Fibroblast of mammary gland (primary cell): ENCODE measurements at regions not wholly inside any gene's neighbourhood (a gene's known extent, or its start where the extent isn't known, plus 50 kb on each side); places are given as distances from the start of the nearest gene placed in this dataset.

Experiments used
- DNase-seq: peaks from one replicate; pipeline ENCODE4 v3.0.0-alpha.2; 2010; ENCODE audit warnings: low read depth
- H3K4me3 ChIP-seq: 2 replicates; pipeline ENCODE4 v1.5.1; 2011; ENCODE audit warnings: low read depth, mild to moderate bottlenecking, low read length, moderate library complexity; ENCODE audit not compliant: control insufficient read depth
- TF ChIP-seq, protein P1 (sequence below): conservative IDR thresholded peaks from 2 replicates; pipeline ENCODE4 v1.5.1; 2011; ENCODE audit warnings: low read depth, low read length, inconsistent platforms; ENCODE audit not compliant: control insufficient read depth, insufficient read depth

DNA sequence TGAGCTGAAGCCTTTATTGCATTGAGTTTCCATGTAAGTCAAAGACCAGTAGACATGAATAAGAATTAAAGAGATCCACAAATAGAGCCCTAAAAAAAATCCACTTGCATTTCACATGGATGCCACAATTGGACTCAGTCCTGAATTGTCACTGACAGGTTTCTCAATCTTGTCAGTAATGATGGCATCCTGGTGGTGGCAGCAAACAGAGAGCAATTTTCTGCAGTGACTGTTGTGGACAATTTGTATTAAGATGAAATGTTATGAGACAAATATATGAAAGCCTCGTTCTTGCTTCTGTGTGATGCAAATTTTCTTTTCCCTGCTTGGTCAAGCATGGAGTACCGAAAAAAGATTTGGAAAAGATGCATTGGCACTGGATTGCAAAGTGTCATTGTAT lies 278.9 kb downstream of the SAMD5 start:
- H3K4me3 ChIP-seq, result no peak overlapping the region
- TF ChIP-seq, protein P1, sequence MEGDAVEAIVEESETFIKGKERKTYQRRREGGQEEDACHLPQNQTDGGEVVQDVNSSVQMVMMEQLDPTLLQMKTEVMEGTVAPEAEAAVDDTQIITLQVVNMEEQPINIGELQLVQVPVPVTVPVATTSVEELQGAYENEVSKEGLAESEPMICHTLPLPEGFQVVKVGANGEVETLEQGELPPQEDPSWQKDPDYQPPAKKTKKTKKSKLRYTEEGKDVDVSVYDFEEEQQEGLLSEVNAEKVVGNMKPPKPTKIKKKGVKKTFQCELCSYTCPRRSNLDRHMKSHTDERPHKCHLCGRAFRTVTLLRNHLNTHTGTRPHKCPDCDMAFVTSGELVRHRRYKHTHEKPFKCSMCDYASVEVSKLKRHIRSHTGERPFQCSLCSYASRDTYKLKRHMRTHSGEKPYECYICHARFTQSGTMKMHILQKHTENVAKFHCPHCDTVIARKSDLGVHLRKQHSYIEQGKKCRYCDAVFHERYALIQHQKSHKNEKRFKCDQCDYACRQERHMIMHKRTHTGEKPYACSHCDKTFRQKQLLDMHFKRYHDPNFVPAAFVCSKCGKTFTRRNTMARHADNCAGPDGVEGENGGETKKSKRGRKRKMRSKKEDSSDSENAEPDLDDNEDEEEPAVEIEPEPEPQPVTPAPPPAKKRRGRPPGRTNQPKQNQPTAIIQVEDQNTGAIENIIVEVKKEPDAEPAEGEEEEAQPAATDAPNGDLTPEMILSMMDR, result no peak
- DNase-seq, result no peak

DNA sequence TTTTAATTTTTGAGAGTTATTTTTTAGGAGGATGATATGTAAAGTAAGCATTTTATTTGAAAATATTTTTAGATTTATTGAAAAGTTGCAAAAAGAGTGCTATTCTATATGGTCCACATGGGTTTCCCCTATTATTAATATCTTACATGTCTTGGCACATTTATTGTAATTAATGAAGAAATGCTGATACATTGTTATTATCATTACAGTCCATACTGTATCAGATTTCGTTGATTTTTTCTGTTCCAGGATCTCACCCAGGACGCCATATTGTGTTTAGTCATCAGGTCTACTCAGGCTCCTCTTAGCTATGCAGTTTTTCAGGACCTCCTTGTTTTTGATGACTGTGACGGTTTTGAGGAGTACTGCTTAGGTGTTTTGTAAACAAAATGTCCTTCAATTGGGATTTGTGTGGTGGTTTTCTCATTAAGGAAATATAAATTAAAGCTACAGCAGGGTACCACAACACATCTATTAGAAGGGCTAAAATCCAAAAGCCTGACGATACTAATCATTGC lies 281.0 kb downstream of the SAMD5 start:
- TF ChIP-seq, protein P1, result no peak
- no peak for DNase-seq
- H3K4me3 ChIP-seq, result no peak overlapping the region

DNA sequence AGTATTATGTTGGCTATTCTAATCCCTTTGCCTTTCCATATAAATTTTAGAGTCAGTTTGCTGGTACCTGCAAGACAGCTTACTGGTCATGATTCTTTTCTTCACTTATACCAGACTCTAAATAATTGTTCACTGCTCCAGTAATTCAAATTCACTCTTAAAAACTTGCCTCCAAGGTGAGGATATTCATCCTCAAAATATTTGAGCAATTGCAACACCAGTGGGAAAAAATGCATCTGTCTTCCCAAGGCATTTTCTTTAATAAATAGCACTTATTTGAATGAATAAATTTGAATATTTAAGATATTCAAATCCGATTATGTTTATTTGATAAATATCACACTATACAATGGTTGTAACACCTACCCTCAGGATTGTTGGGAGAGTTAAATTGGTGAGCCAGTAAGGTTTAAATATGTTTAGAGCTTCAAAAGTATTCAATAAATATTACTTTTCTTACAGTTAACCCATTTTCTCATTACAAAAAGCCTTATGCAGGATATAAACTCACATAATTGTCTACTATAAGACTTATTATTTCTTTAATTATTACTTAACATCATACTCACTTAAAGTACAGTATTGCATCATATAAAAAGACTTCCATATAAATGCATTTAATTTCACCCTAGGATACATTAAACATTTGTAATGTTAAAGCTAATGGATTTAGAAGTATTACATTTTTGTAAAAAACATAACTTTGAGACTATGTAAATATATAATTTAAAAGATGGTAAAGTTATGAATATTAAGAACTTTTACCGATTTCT lies 285.6 kb downstream of the SAMD5 start:
- no peak overlapping the region for H3K4me3 ChIP-seq
- DNase-seq, result no peak
- TF ChIP-seq, protein P1, result no peak

DNA sequence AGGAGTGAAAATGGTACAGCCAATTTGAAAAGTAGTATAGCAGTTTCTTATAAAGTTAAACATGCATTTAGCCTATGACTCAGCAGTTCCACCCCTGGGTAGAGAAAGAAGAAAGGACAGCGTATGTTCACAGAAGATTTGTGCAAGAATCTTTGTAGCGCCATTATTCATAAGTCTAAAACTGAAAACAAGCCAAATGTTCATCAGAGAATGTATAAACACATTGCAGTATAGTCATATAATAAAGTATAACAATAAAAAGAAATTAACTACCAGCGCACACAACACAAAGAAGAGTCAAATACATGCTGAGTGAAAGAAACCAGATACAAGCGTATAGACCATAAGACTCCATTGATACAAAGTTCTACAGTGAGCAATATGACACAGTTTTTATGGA lies 294.0 kb downstream of the SAMD5 start:
- DNase-seq, result peak; percentile 14
- TF ChIP-seq, protein P1, result no peak
- H3K4me3 ChIP-seq, result no peak overlapping the region

DNA sequence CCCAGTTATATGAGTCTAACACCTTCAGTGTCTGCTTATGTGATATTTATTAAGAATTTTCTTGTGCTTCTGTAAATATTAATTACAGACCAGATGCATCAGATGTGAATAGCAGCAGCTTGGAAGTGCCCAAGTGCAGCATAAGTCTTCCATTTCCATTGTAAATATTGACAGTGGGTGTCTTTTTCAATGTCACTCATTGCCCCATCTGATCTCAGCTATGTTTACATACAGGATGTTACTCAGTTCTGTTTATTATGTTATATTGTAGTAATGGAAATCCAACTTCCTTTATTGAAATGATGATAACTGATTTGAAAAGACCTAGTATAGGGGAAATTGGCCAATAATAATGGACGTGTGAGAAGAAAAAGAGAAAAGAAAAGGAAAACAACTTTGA lies 296.7 kb downstream of the SAMD5 start:
- H3K4me3 ChIP-seq, result no peak overlapping the region
- no peak for DNase-seq
- TF ChIP-seq, protein P1, result no peak

DNA sequence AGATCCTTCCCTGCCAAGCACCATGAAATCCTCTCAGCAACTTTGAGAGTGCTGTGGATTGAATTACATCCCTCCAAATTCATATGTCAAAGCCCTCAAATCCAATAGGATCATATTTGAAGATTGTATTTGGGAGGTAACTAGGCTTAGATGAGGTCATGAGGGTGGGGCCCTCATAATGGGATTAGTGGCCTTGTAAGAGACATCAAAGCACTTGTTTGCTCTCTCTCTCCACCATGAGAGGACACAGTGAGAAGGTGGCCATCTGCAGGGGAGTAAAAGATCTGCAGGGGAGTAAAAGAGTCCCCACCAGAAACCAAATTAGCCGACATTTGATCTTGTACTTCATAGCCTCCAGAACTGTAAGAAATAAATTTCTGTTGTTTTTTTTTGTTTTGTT lies 298.2 kb downstream of the SAMD5 start:
- H3K4me3 ChIP-seq, result no peak overlapping the region
- TF ChIP-seq, protein P1, result no peak
- DNase-seq, result peak; percentile 3
